C1 segment of cervical spinal cord (tissue), 14 donors: ENCODE measurements at regions not wholly inside any gene's neighbourhood (a gene's known extent, or its start where the extent isn't known, plus 50 kb on each side); places are given as distances from the start of the nearest gene placed in this dataset.

Experiments
- DNase-seq, 14 donors: peaks; one replicate each; lab custom pipeline; 2025; lab: John Stamatoyannopoulos, UW

GRCh38 chr12:42763682-42764081, 174.1 kb upstream of the PRICKLE1 start:
- no peak for DNase-seq

GRCh38 chr12:42762395-42762925, 172.9 kb upstream of the PRICKLE1 start:
- no peak for DNase-seq

- no peak for DNase-seq
These were observed 172.2 kb upstream of the PRICKLE1 start for GRCh38 chr12:42761601-42762350.

GRCh38 chr12:42761086-42761485, 171.5 kb upstream of the PRICKLE1 start:
- DNase-seq: no peak

DNA sequence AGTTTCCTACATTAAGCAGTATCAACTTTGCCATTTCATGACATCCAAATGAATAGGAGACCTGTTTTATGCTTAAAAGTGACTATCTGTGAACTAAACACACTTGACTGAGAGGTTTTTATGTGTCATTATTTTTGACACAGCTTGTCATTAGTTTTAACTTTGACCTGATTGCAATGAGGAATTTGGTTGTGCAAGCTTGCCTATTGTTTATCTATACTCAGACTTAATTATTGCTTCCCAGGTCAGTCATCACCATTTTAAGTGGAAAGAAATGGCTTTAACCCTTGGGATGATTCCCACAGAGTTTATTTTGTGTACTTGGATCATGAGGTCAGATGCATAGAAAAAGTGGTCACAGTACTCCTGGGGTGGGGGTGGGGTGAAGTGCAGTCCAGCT, 171.0 kb upstream of the PRICKLE1 start:
- no peak for DNase-seq

DNA sequence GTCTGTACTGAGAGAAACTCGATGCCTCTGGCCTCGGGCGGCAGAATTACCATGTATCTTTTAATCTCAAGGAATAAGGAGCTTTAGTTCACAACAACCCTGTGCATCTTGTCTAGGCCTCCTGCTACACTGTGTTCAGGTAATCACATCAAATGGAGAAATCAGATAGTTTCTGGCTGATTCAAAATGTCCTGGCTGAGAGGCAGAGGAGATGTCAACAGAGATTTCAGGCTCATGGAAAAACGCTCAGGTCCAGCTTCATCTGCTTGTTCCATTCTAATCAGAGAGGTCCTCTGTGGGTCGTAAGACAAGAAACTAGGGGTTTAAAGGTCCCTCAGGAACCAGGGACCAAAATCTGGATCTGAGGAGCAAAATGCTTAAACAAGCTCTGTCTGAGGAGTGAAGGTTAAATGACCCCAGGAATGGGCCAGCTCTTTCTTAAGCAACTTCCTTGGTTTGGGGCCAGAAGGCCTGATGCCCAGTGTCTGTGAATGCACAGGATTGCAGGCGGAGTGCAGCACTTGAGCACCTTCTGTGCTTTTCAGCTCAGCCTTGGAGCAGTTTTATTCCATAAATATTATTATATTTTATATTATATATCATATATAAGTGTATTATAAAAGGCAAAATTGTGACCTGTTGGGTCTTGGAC, 170.2 kb upstream of the PRICKLE1 start:
- peak in 1 of 14 donors; percentile 7 for DNase-seq

DNA sequence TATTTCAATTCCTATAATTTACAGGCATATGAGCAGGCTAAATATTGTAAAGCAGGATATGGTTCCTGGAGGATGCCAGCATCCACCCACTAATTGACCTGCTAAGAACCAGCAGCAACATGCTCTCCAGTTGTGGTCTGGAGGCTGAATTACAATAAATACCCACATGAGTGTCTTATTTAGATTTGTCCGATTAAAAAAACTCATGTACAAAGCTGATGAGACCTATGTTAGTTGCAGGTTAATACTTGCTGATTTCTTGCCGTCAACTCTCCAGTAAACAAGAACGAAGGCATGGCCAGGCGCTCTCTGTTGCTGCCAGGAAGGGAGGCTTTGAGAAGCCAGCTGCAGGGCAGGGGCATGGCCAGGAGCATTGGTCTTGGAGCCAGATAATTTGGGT, 169.3 kb upstream of the PRICKLE1 start:
- no peak for DNase-seq

GRCh38 chr12:42757624-42758119, 168.1 kb upstream of the PRICKLE1 start:
- no peak for DNase-seq

DNA sequence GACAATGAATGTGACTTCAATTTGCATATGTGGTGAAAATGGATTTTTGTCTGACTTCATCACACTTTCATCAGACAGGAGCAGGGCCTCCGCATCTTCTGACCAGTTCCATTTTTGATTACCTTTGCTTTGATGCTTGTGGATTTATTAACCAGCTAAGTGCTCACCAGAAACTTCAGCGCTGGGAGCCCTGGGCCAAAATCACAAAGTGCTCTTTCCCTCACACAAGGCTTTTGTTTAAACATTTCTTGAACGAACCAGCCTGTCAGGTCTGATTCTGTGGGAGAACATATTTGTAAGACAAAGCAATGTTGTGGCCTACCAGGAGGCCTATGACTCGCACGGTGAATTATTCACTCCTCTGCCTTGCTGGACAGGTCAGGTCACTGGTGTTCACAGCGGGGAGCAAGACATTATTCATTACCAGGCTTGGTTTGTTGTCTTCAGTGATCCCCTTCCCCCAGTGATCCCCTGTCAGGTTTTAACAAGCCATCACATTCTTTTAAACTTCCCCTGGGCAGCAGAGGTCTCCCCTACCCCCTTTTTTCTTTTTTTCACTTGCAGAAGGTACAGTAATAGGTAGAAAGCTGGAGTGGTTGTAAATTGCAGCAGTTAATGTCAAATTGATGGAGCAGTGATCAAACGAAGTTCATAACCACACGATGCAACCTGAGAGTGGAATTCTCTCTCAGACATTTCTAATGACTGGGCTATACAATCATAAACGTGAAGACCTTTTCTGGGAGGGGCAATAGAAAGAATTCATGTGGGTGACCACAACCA, 167.5 kb upstream of the PRICKLE1 start:
- DNase-seq: no peak

- DNase-seq: no peak
These were observed 160.8 kb upstream of the PRICKLE1 start for GRCh38 chr12:42750356-42750755.

- DNase-seq: no peak
These were observed 159.7 kb upstream of the PRICKLE1 start for GRCh38 chr12:42749239-42749638.

DNA sequence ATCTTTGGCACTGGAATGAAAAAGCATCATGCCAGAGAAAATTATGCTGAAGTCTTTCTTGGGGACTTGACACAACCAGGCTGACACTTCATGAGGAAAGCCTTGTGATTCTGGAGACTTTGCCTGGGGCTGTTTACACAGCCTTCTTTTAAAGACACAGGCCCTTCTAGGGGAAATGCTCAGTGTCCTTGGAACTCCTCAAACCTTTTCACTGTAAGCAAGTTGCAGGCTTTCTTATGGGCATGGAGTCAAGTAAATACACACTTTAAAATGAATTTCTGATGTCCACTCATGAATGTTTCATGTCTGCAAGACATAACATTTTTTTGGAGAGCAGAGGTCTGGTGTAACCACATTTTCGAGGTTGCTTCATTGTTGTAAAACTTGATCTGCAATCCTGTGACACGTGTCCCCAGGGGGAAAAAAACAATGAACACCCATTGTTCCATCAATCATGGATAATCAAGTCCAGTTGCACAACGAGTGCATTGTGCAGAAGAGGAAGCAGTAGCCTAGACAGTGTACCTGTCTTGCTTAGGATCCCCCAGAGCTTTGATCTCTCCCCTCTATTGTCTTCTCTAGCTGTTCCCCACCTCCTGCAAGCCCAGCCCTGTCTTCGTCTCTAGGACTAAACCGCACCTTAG, 155.1 kb upstream of the PRICKLE1 start:
- DNase-seq: no peak

GRCh38 chr12:42742716-42743115, 153.2 kb upstream of the PRICKLE1 start:
- no peak for DNase-seq

DNA sequence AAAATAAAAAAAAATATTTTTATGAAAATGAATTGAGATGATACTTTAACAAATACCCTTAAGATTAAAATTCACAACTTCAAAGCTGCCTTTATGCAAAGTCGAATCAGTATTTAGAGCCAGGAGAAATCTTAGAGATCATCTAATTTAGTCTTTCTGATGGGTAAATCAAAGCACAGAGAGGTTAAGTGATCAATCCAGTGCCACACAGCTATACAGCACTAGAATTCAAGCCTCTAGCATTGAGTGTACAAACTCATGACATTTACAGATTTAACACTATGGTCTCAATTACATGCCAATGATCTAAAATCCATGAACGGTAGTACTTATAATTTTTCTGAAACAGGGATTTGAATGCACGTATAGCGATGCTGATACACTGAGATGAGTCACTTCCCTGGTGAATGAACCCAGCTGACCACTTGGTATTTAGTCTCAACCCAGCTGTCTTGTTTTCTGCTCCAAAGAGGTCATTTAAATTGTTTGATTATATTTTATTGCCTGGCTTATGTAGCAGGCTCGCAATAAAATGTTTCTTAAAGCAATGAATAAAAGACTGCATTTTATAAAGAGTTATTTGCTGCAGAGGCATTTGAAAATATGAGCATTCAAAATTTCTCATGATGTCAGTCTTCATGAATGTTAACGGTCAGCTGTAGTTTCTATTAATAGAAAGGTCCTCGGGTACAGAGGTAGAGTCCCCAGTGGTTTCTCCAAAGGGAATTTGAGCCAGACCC, 152.4 kb upstream of the PRICKLE1 start:
- DNase-seq: no peak

- no peak for DNase-seq
These were observed 151.5 kb upstream of the PRICKLE1 start for GRCh38 chr12:42741091-42741490.

DNA sequence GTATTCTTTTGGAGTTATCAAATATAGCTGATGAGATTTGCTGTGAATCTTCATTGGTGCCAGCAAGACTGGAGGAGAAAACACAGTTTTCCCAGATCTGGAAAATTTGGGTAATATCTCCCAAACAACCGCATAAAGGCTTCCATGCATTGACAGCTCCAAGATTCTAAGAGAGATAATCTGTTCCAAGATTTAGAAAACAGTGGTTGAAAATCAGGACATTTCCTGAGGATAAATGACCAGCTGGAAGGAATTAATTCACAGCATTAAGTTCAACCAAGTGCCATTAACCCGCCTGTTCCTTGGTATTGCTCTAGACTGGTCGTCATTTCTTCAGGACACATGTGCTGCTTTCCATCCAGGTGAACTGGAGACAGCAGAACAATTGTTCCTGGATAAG, 147.9 kb upstream of the PRICKLE1 start:
- no peak for DNase-seq

DNA sequence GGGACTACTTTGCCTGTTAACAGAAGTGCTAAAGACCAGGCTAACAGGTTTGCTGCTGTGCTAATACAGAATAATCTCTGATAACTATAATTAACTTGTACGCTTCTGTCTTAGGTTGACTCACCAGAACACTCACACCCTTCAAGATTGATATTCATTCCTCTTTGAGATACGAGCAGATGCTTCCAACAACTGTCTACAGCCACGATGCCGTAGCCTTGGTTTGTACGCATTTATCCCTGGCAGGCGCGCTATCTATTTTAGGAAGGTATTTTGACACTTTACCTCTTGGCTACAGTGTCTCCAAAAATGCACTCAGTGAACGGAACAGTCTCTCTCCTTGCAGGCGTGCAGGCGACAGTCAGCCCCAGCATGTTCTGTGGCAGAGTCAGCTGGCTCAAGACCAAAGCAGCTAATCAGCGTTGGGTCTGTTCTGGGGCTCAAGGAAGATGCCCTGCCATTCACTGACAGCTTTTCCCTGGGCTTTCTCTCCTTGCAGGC, 146.4 kb upstream of the PRICKLE1 start:
- DNase-seq: no peak

- no peak for DNase-seq
These were observed 144.4 kb upstream of the PRICKLE1 start for GRCh38 chr12:42733911-42734310.

GRCh38 chr12:42732908-42733411, 143.4 kb upstream of the PRICKLE1 start:
- DNase-seq: no peak

DNA sequence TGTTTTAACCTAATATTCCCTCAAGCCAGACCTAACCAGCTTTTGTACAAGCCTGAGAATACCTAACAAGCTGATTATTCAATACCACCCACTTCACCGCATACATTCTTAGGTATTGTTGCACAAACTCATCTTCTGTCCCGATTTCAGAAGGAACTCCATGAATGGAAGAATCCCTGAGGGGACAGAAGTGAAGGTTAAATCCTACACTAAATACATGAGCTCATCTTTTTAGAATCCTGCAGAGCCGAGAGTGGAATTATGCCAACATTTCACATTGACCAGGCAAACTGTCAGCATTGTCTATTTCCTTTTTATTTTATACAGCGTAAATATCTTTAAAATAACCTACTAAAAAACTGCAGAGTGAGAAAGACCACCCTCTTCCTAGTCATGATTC, 140.7 kb upstream of the PRICKLE1 start:
- DNase-seq: no peak

GRCh38 chr12:42729535-42729900, 140.0 kb upstream of the PRICKLE1 start:
- no peak for DNase-seq
